ENCODE measurements at regions not wholly inside any gene's neighbourhood (a gene's known extent, or its start where the extent isn't known, plus 50 kb on each side); places are given as distances from the start of the nearest gene placed in this dataset.
"Not testable (repeated sequence)": the region's sequence is repeated elsewhere in the genome, so short reads cannot be mapped to it uniquely, and the experiment has no call there.

GRCh38 chrX:114465689-114466088 is 118.2 kb upstream of the HTR2C start:
- Histone ChIP-seq H3K27ac (ENCODE audit: insufficient read depth, low read length) (no peak overlapping the region), H3K4me3 (replicated peaks in 1 of 4; ENCODE audit: control extremely low read depth in 1 of 4, insufficient read depth in 1 of 4, low read depth in 3 of 4, low read length in 4 of 4) (no peak overlapping the region), H3K36me3 (ENCODE audit: control insufficient read depth, insufficient read depth, low read length) (no peaks in the 10 kb centered on the region), H3K4me2 (ENCODE audit: extremely low read depth, insufficient read depth, low read length) (no peak overlapping the region), H3K79me2 (ENCODE audit: control insufficient read depth, insufficient read depth, low read length) (no peaks in the 10 kb centered on the region), H3K4me1 (ENCODE audit: control insufficient read depth, extremely low read depth, insufficient read depth, low read length) (no peaks in the 10 kb centered on the region), H3K9ac (ENCODE audit: insufficient read depth, low read length) (no peak overlapping the region), H3K27me3 (ENCODE audit: control insufficient read depth, insufficient read depth, low read length) (no peaks in the 10 kb centered on the region), H2AFZ (ENCODE audit: low read length) (no peak overlapping the region), H4K20me1 (ENCODE audit: control insufficient read depth, extremely low read depth, insufficient read depth, low read length) (no peaks in the 10 kb centered on the region), H3K9me3 (ENCODE audit: control insufficient read depth, insufficient read depth, low read depth, low read length) (no peaks in the 10 kb centered on the region)
- TF ChIP-seq CTCF (conservative IDR thresholded peaks at IDR 0.05 in 1 of 2, IDR thresholded peaks at IDR 0.05 in 1 of 2; ENCODE audit: low read depth in 1 of 2, low read length in 2 of 2) (no peak), EZH2 (IDR thresholded peaks at IDR 0.05; ENCODE audit: low read length, missing control alignments) (no peak)
- no peak for DNase-seq (ENCODE audit: low read depth in 2 of 2)

- DNase-seq (ENCODE audit: low read depth in 2 of 2); H3K9ac ChIP-seq (ENCODE audit: insufficient read depth, low read length); H3K9me3 ChIP-seq (ENCODE audit: control insufficient read depth, insufficient read depth, low read depth, low read length); H4K20me1 ChIP-seq (ENCODE audit: control insufficient read depth, extremely low read depth, insufficient read depth, low read length); H3K36me3 ChIP-seq (ENCODE audit: control insufficient read depth, insufficient read depth, low read length); H3K4me3 ChIP-seq (replicated peaks in 1 of 4; ENCODE audit: control extremely low read depth in 1 of 4, insufficient read depth in 1 of 4, low read depth in 3 of 4, low read length in 4 of 4); H3K27me3 ChIP-seq (ENCODE audit: control insufficient read depth, insufficient read depth, low read length); H3K4me2 ChIP-seq (ENCODE audit: extremely low read depth, insufficient read depth, low read length); H2AFZ ChIP-seq (ENCODE audit: low read length); H3K27ac ChIP-seq (ENCODE audit: insufficient read depth, low read length); H3K79me2 ChIP-seq (ENCODE audit: control insufficient read depth, insufficient read depth, low read length); H3K4me1 ChIP-seq (ENCODE audit: control insufficient read depth, extremely low read depth, insufficient read depth, low read length): not testable (repeated sequence)
Observed at GRCh38 chrX:114472008-114472407, 111.9 kb upstream of the HTR2C start.

- H3K36me3 ChIP-seq (ENCODE audit: control insufficient read depth, insufficient read depth, low read length): no peaks in the 10 kb centered on the region
- no peaks in the 10 kb centered on the region for H3K79me2 ChIP-seq (ENCODE audit: control insufficient read depth, insufficient read depth, low read length)
- H3K9ac ChIP-seq (ENCODE audit: insufficient read depth, low read length): no peak overlapping the region
- TF ChIP-seq CTCF (conservative IDR thresholded peaks at IDR 0.05 in 1 of 2, IDR thresholded peaks at IDR 0.05 in 1 of 2; ENCODE audit: low read depth in 1 of 2, low read length in 2 of 2): no peak
- TF ChIP-seq EZH2 (IDR thresholded peaks at IDR 0.05; ENCODE audit: low read length, missing control alignments): no peak
- no peak overlapping the region for H2AFZ ChIP-seq (ENCODE audit: low read length)
- H3K27ac ChIP-seq (ENCODE audit: insufficient read depth, low read length): no peak overlapping the region
- H3K9me3 ChIP-seq (ENCODE audit: control insufficient read depth, insufficient read depth, low read depth, low read length): no peaks in the 10 kb centered on the region
- DNase-seq (ENCODE audit: low read depth in 2 of 2): no peak
- no peak overlapping the region for H3K4me2 ChIP-seq (ENCODE audit: extremely low read depth, insufficient read depth, low read length)
- H3K27me3 ChIP-seq (ENCODE audit: control insufficient read depth, insufficient read depth, low read length): no peaks in the 10 kb centered on the region
- no peak overlapping the region for H3K4me3 ChIP-seq (replicated peaks in 1 of 4; ENCODE audit: control extremely low read depth in 1 of 4, insufficient read depth in 1 of 4, low read depth in 3 of 4, low read length in 4 of 4)
- H4K20me1 ChIP-seq (ENCODE audit: control insufficient read depth, extremely low read depth, insufficient read depth, low read length): no peaks in the 10 kb centered on the region
- no peaks in the 10 kb centered on the region for H3K4me1 ChIP-seq (ENCODE audit: control insufficient read depth, extremely low read depth, insufficient read depth, low read length)
Observed at GRCh38 chrX:114472788-114473187, 111.1 kb upstream of the HTR2C start.

GRCh38 chrX:114500622-114501021 is 83.3 kb upstream of the HTR2C start:
- H3K4me1 ChIP-seq (ENCODE audit: control insufficient read depth, extremely low read depth, insufficient read depth, low read length): no peaks in the 10 kb centered on the region

More at GRCh38 chrX:114500622-114501021, 83.3 kb upstream of the HTR2C start:
- Histone ChIP-seq H3K4me3 (replicated peaks in 1 of 4; ENCODE audit: control extremely low read depth in 1 of 4, insufficient read depth in 1 of 4, low read depth in 3 of 4, low read length in 4 of 4) (no peak overlapping the region), H2AFZ (ENCODE audit: low read length) (no peak overlapping the region), H3K79me2 (ENCODE audit: control insufficient read depth, insufficient read depth, low read length) (no peaks in the 10 kb centered on the region), H3K27ac (ENCODE audit: insufficient read depth, low read length) (no peak overlapping the region), H4K20me1 (ENCODE audit: control insufficient read depth, extremely low read depth, insufficient read depth, low read length) (no peaks in the 10 kb centered on the region), H3K9me3 (ENCODE audit: control insufficient read depth, insufficient read depth, low read depth, low read length) (no peaks in the 10 kb centered on the region), H3K4me2 (ENCODE audit: extremely low read depth, insufficient read depth, low read length) (no peak overlapping the region), H3K27me3 (ENCODE audit: control insufficient read depth, insufficient read depth, low read length) (no peaks in the 10 kb centered on the region), H3K9ac (ENCODE audit: insufficient read depth, low read length) (no peak overlapping the region), H3K36me3 (ENCODE audit: control insufficient read depth, insufficient read depth, low read length) (no peaks in the 10 kb centered on the region)
- no peak for DNase-seq (ENCODE audit: low read depth in 2 of 2)
- TF ChIP-seq EZH2 (IDR thresholded peaks at IDR 0.05; ENCODE audit: low read length, missing control alignments): no peak
- no peak for TF ChIP-seq CTCF (conservative IDR thresholded peaks at IDR 0.05 in 1 of 2, IDR thresholded peaks at IDR 0.05 in 1 of 2; ENCODE audit: low read depth in 1 of 2, low read length in 2 of 2)
